Heart left ventricle (tissue), 16 donors: ENCODE measurements at regions not wholly inside any gene's neighbourhood (a gene's known extent, or its start where the extent isn't known, plus 50 kb on each side); places are given as distances from the start of the nearest gene placed in this dataset.

Source experiments
- ATAC-seq, 4 donors: fragments of 200-7000 bp; cut with Tn5 transposase; one replicate each; pipeline ENCODE4 v1.9.1; 2020 to 2022; ENCODE audit warnings: moderate library complexity in 4 of 4, mild to moderate bottlenecking in 3 of 4, moderate number of reproducible peaks in 1 of 4
- DNase-seq, 5 donors: peaks; one replicate each; pipeline ENCODE4 v3.0.0-alpha.2; 2020
- H3K27ac ChIP-seq, 12 donors: fragments of 200-600 bp; sonication (generic) in 4 of 12; one replicate each; pipeline versions ENCODE4 v1.5.0 to v1.8.0; 2016 to 2022; ENCODE audit warnings: mild to moderate bottlenecking in 2 of 12
- H3K27me3 ChIP-seq, 9 donors: fragments of 200-600 bp; sonication (generic) in 2 of 9; one replicate each; pipeline versions ENCODE4 v1.5.1 to v1.8.0; 2016 to 2022; ENCODE audit warnings: mild to moderate bottlenecking in 3 of 9
- H3K36me3 ChIP-seq, 9 donors: fragments of 200-600 bp; sonication (generic) in 2 of 9; one replicate each; pipeline versions ENCODE4 v1.5.0 to v1.8.0; 2018 to 2022; ENCODE audit warnings: mild to moderate bottlenecking in 2 of 9
- H3K4me1 ChIP-seq, 12 donors: fragments of 200-600 bp; sonication (generic) in 4 of 12; one replicate each; pipeline versions ENCODE4 v1.5.0 to v1.8.0; 2016 to 2022; ENCODE audit warnings: mild to moderate bottlenecking in 3 of 12
- H3K4me3 ChIP-seq, 12 donors: fragments of 200-600 bp; sonication (generic) in 4 of 12; one replicate each; pipeline versions ENCODE4 v1.5.0 to v1.8.0; 2017 to 2022; ENCODE audit warnings: mild to moderate bottlenecking in 9 of 12, moderate library complexity in 4 of 12
- H3K9me3 ChIP-seq, 12 donors: fragments of 200-600 bp; sonication (generic) in 4 of 12; one replicate each; pipeline versions ENCODE4 v1.5.0 to v1.8.0; 2016 to 2022; ENCODE audit warnings: mild to moderate bottlenecking in 1 of 12
- POLR2A ChIP-seq, 2 donors: fragments of 450-650 bp; IDR thresholded peaks; one replicate each; pipeline ENCODE4 v1.6.1; 2017; ENCODE audit warnings: antibody characterized with exemption in 2 of 2, mild to moderate bottlenecking in 2 of 2, moderate library complexity in 2 of 2
- WGBS, 4 donors: extraction: QIAGEN DNeasy Blood & Tissue Kit in 2 of 4; methylation state at CpG; one replicate each; pipeline versions ENCODE4 v1.1.5 to v1.1.7; 2013 to 2018; 5-methylcytosine and 5-hydroxymethylcytosine counted together
- intact Hi-C, 10 donors: fragments of 100-400 bp; cut with DNase I; formaldehyde crosslinking; loops; one replicate each; pipeline versions ENCODE4 v1.11.1 to v1.14.2; 2022
- TF ChIP-seq, protein P1 (sequence below), 12 donors: fragments of 200-600 bp; sonication (generic) in 4 of 12; IDR thresholded peaks; one replicate each; pipeline versions ENCODE4 v1.5.0 to v1.8.0; 2018 to 2022; ENCODE audit warnings: antibody characterized with exemption in 12 of 12, mild to moderate bottlenecking in 5 of 12
- donor health status: ischemic (EF 13 %, LVEDD 7.1; RV severe dilation, severe dysfunction).
- donor health status: healthy with polysubstance abuse.
- donor health status: DM: no; HTN: yes; CAD: no.
- donor health status: DM: no; HTN: no; CAD: no.
- donor health status: ischemic (EF 25% LVEDD 6.9; RV normal size, moderate dysfunction).
- donor health status: ischemic (EF 25% LVEDD 5.7; RV mildly dilated, moderate dysfunction).
- donor health status: healthy.
- donor health status: DM: yes; HTN: yes; CAD: no.
- donor health status: ischemic (EF 35%, LVEDD 5.7; RV mildly dilated, moderate dysfunction).
- donor health status: nonischemic (EF 11% LVEDD 7.7; RV severe dilation, severe dysfunction).
- donor health status: DM: yes; HTN: yes; CAD: no.
- donor health status: PGD.
- donor health status: ischemic (EF 29% LVEDD 5.4; RV normal size, mild dysfunction).
- donor health status: nonischemic (EF 23%, LVEDD 6.1; RV moderate dilation, normal function).

DNA sequence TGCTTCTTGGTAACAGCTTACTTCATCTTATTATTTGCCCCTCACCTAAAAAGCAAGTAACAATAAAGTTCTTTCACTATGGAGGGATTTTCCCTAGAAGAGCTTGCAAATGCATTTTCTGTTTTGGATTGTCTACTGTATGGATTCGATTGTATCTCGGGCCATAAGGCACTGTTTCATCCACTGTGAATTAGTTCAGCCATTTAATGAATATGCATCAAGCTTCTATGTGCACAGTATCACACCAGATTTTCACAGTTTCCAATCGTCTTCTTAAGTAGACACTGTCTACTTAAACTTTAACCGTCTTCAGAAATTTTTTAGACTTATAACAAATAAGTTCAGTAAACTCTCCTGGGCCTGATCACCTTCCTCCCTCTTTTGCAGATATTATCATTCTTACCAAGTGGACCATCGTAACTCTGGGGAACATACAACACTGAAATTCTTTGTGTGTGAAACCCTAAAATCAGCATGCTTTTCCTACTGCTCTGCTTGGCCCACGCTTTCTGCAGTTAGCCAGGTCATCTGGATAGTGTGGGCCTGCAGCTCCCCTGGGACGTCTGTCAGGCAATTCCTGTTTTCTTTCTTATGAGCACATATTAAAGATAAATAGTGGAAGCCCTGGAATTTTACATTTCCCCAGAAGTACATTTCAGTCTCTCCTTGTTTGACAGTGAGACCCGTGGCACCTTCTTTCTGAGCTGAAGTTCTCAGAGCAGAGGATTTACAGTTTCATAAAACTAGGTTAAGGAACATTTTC, 136.5 kb upstream of the PDE10A start:
- DNase-seq (peak in 4 of 5 donors; percentile 63 to 75 (median 70)), ATAC-seq (peak; percentile 75 to 79 (median 79))
- Histone ChIP-seq H3K36me3 (no peaks in the 10 kb centered on the region), H3K9me3 (no peaks in the 10 kb centered on the region), H3K27me3 (no peaks in the 10 kb centered on the region), H3K4me1 (peaks cover 0 to 23% (median 14%) of the 10 kb centered on the region in 12 donors), H3K27ac (peak overlapping the region in 8 of 12 donors; percentile 15 to 50 (median 38)), H3K4me3 (no peak overlapping the region)
- 43 to 52% (median 50%) methylated on average over 8 of the region's 8 CpGs for WGBS, 4 donors
- no peak for TF ChIP-seq POLR2A (IDR thresholded peaks at IDR 0.05)
- TF ChIP-seq, protein P1, sequence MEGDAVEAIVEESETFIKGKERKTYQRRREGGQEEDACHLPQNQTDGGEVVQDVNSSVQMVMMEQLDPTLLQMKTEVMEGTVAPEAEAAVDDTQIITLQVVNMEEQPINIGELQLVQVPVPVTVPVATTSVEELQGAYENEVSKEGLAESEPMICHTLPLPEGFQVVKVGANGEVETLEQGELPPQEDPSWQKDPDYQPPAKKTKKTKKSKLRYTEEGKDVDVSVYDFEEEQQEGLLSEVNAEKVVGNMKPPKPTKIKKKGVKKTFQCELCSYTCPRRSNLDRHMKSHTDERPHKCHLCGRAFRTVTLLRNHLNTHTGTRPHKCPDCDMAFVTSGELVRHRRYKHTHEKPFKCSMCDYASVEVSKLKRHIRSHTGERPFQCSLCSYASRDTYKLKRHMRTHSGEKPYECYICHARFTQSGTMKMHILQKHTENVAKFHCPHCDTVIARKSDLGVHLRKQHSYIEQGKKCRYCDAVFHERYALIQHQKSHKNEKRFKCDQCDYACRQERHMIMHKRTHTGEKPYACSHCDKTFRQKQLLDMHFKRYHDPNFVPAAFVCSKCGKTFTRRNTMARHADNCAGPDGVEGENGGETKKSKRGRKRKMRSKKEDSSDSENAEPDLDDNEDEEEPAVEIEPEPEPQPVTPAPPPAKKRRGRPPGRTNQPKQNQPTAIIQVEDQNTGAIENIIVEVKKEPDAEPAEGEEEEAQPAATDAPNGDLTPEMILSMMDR (IDR thresholded peaks at IDR 0.05) = no peak
- intact Hi-C loops = no loop called here

DNA sequence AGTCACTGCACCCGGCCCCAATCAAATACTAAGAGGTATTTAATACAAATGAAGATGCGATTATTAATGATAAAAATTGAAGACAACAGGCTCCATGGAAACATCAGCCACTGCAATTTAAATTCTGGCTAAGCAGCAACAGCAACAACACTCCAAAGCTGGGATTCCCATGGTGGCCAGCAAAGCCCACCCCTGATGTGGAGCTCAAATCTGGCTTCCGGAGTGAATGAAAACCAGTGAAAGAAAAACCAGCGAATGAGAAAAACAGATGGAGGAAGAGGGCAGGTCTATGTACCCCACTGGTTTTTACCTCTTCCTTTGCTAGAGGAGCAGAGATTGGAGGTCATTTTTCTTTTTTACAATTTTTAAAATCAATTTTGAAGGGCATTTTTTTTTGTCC, 135.9 kb upstream of the PDE10A start:
- intact Hi-C loops = no loop called here
- WGBS, 4 donors = 59 to 78% (median 70%) methylated on average over 4 of the region's 4 CpGs
- H3K4me1 ChIP-seq = peaks cover 0 to 23% (median 14%) of the 10 kb centered on the region in 12 donors
- DNase-seq = no peak
- TF ChIP-seq, protein P1 (IDR thresholded peaks at IDR 0.05) = no peak
- no peak for TF ChIP-seq POLR2A (IDR thresholded peaks at IDR 0.05)
- no peaks in the 10 kb centered on the region for H3K27me3 ChIP-seq
- H3K9me3 ChIP-seq = no peaks in the 10 kb centered on the region
- H3K27ac ChIP-seq = peak overlapping the region in 2 of 12 donors; percentile 39 to 42
- no peak for ATAC-seq
- H3K4me3 ChIP-seq = no peak overlapping the region
- no peaks in the 10 kb centered on the region for H3K36me3 ChIP-seq

DNA sequence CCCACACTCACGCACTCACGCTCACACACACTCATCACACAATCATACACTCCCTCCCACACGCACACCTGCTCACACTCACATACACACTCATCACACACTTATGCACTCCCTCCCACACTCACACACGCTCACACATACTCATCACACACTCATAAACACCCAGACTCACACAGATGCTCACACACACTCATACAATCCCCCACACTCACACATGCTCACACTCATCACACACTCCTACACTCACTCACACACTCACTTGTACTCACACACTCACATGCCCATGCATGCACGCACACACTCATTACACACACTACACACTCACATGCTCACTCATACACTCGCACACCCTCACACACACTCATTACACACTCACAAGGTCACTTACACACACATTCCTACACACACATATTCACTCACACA, 131.1 kb upstream of the PDE10A start:
- ATAC-seq = peak in 1 of 4 donors; percentile 34
- no peaks in the 10 kb centered on the region for H3K36me3 ChIP-seq
- no peak overlapping the region for H3K27ac ChIP-seq
- H3K4me3 ChIP-seq = no peak overlapping the region
- no peak for DNase-seq
- peaks cover 0 to 4% (median under 1%) of the 10 kb centered on the region in 12 donors for H3K4me1 ChIP-seq
- intact Hi-C loops = no loop called here
- 95 to 97% (median 96%) methylated on average over 6 of the region's 6 CpGs for WGBS, 4 donors
- H3K9me3 ChIP-seq = no peaks in the 10 kb centered on the region
- H3K27me3 ChIP-seq = no peaks in the 10 kb centered on the region
- TF ChIP-seq, protein P1 (IDR thresholded peaks at IDR 0.05) = no peak
- no peak for TF ChIP-seq POLR2A (IDR thresholded peaks at IDR 0.05)

DNA sequence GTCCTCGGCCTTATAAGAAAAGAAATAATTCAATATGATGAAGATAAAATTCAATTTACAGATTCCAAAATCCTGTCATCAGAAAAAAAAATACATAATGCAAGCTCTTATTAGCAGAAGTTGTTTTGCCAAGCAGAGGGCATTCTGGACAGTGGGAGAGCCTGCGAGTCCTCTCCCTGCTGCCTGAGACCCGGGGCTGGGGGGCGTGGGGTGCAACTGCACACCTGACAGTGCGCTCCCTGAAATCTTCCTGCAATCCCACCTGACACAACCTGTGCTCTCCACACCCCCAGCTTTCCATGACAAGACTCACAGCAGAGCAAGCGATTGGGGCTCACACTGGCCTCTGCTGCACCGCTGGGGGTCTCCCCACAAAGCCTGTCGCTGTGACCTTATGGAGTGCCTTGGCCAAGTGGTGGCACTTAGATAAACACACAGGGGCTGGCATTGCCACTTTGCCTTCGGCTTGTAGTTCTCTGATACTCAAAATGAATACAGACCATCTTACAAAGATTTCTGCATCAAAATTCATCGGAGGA, 130.3 kb upstream of the PDE10A start:
- intact Hi-C loops = no loop called here
- no peak overlapping the region for H3K27ac ChIP-seq
- H3K27me3 ChIP-seq = no peaks in the 10 kb centered on the region
- H3K4me1 ChIP-seq = no peaks in the 10 kb centered on the region
- no peak for ATAC-seq
- TF ChIP-seq POLR2A (IDR thresholded peaks at IDR 0.05) = no peak
- TF ChIP-seq, protein P1 (IDR thresholded peaks at IDR 0.05) = no peak
- 81 to 95% (median 92%) methylated on average over 7 to 10 of the region's 10 CpGs for WGBS, 4 donors
- no peak overlapping the region for H3K4me3 ChIP-seq
- H3K9me3 ChIP-seq = no peaks in the 10 kb centered on the region
- no peak for DNase-seq
- no peaks in the 10 kb centered on the region for H3K36me3 ChIP-seq
